Stomach smooth muscle (tissue), 2 donors: ENCODE measurements at regions not wholly inside any gene's neighbourhood (a gene's known extent, or its start where the extent isn't known, plus 50 kb on each side); places are given as distances from the start of the nearest gene placed in this dataset.
"Not testable (repeated sequence)": the region's sequence is repeated elsewhere in the genome, so short reads cannot be mapped to it uniquely, and the experiment has no call there.

Source experiments
- H3K27ac ChIP-seq: one replicate; pipeline ENCODE4 v1.7.0; 2013; ENCODE audit warnings: mild to moderate bottlenecking, low read length, inconsistent platforms
- H3K27me3 ChIP-seq, 2 donors: one replicate each; pipeline ENCODE4 v1.7.0; 2013; ENCODE audit warnings: low read length in 2 of 2; ENCODE audit not compliant: insufficient read depth in 2 of 2, control insufficient read depth in 1 of 2
- H3K36me3 ChIP-seq, 2 donors: one replicate each; pipeline ENCODE4 v1.7.0; 2013; ENCODE audit warnings: low read length in 2 of 2; ENCODE audit not compliant: control insufficient read depth in 2 of 2, insufficient read depth in 2 of 2
- H3K4me1 ChIP-seq: one replicate; pipeline ENCODE4 v1.7.0; 2013; ENCODE audit warnings: low read length; ENCODE audit not compliant: control insufficient read depth, insufficient read depth
- H3K4me3 ChIP-seq, 2 donors: one replicate each; pipeline ENCODE4 v1.7.0; 2013; ENCODE audit warnings: low read length in 2 of 2
- H3K9ac ChIP-seq, 2 donors: one replicate each; pipeline ENCODE4 v1.7.0; 2013; ENCODE audit warnings: low read length in 2 of 2, mild to moderate bottlenecking in 1 of 2
- H3K9me3 ChIP-seq, 2 donors: one replicate each; pipeline ENCODE4 v1.7.0; 2013; ENCODE audit warnings: low read length in 2 of 2; ENCODE audit not compliant: control insufficient read depth in 2 of 2
- donor health status: healthy.
- donor health status: Pancreatic carcinoma.

- Histone ChIP-seq H3K36me3 (no peaks in the 10 kb centered on the region), H3K27me3 (no peaks in the 10 kb centered on the region), H3K27ac (no peak overlapping the region), H3K4me3 (no peak overlapping the region), H3K9ac (no peak overlapping the region), H3K4me1 (no peaks in the 10 kb centered on the region), H3K9me3 (no peaks in the 10 kb centered on the region)
Observed at GRCh38 chr3:26460985-26461384, 161.6 kb upstream of the LRRC3B start.

GRCh38 chr3:26472345-26472744 lies 150.2 kb upstream of the LRRC3B start:
- Histone ChIP-seq H3K36me3 (no peaks in the 10 kb centered on the region), H3K9me3 (no peaks in the 10 kb centered on the region), H3K27me3 (no peaks in the 10 kb centered on the region), H3K27ac (no peak overlapping the region), H3K9ac (no peak overlapping the region), H3K4me3 (no peak overlapping the region), H3K4me1 (no peaks in the 10 kb centered on the region)

- Histone ChIP-seq H3K27me3 (no peaks in the 10 kb centered on the region), H3K4me1 (no peaks in the 10 kb centered on the region), H3K4me3 (no peak overlapping the region), H3K36me3 (no peaks in the 10 kb centered on the region), H3K9me3 (no peaks in the 10 kb centered on the region), H3K9ac (no peak overlapping the region), H3K27ac (no peak overlapping the region)
Observed at GRCh38 chr3:26474706-26475105, 147.9 kb upstream of the LRRC3B start.

GRCh38 chr3:26480377-26480776 lies 142.2 kb upstream of the LRRC3B start:
- no peaks in the 10 kb centered on the region for H3K9me3 ChIP-seq
- H3K27me3 ChIP-seq = no peaks in the 10 kb centered on the region
- H3K9ac ChIP-seq = no peak overlapping the region
- no peak overlapping the region for H3K27ac ChIP-seq
- H3K36me3 ChIP-seq = no peaks in the 10 kb centered on the region
- H3K4me3 ChIP-seq = no peak overlapping the region
- no peaks in the 10 kb centered on the region for H3K4me1 ChIP-seq

GRCh38 chr3:26484140-26484539 lies 138.4 kb upstream of the LRRC3B start:
- Histone ChIP-seq H3K9me3 (no peaks in the 10 kb centered on the region), H3K9ac (no peak overlapping the region), H3K36me3 (no peaks in the 10 kb centered on the region), H3K4me1 (no peaks in the 10 kb centered on the region), H3K4me3 (no peak overlapping the region), H3K27ac (no peak overlapping the region), H3K27me3 (no peaks in the 10 kb centered on the region)

- Histone ChIP-seq H3K4me1 (no peaks in the 10 kb centered on the region), H3K27me3 (no peaks in the 10 kb centered on the region), H3K9ac (no peak overlapping the region), H3K9me3 (peaks cover 0 to 3% of the 10 kb centered on the region in 2 donors), H3K4me3 (no peak overlapping the region), H3K36me3 (no peaks in the 10 kb centered on the region), H3K27ac (no peak overlapping the region)
Observed at GRCh38 chr3:26498271-26498670, 124.3 kb upstream of the LRRC3B start.

GRCh38 chr3:26505399-26505798 lies 117.2 kb upstream of the LRRC3B start:
- H3K27ac ChIP-seq = no peak overlapping the region
- no peaks in the 10 kb centered on the region for H3K4me1 ChIP-seq
- no peaks in the 10 kb centered on the region for H3K27me3 ChIP-seq
- peaks cover 0 to 3% of the 10 kb centered on the region in 2 donors for H3K9me3 ChIP-seq
- H3K9ac ChIP-seq = no peak overlapping the region
- H3K4me3 ChIP-seq = no peak overlapping the region
- no peaks in the 10 kb centered on the region for H3K36me3 ChIP-seq

- H3K4me1 ChIP-seq, H3K27ac ChIP-seq, H3K9ac ChIP-seq, H3K36me3 ChIP-seq, H3K9me3 ChIP-seq, H3K4me3 ChIP-seq, H3K27me3 ChIP-seq: not testable (repeated sequence)
Observed at GRCh38 chr3:26514445-26515029, 108.0 kb upstream of the LRRC3B start.

- H3K9me3 ChIP-seq = no peaks in the 10 kb centered on the region
- H3K27ac ChIP-seq = no peak overlapping the region
- no peaks in the 10 kb centered on the region for H3K4me1 ChIP-seq
- no peaks in the 10 kb centered on the region for H3K36me3 ChIP-seq
- H3K27me3 ChIP-seq = no peaks in the 10 kb centered on the region
- H3K4me3 ChIP-seq = no peak overlapping the region
- H3K9ac ChIP-seq = no peak overlapping the region
Observed at GRCh38 chr3:26515351-26515750, 107.2 kb upstream of the LRRC3B start.

GRCh38 chr3:26521261-26521660 lies 101.3 kb upstream of the LRRC3B start:
- no peaks in the 10 kb centered on the region for H3K27me3 ChIP-seq
- H3K9ac ChIP-seq = no peak overlapping the region
- H3K4me3 ChIP-seq = no peak overlapping the region
- no peaks in the 10 kb centered on the region for H3K36me3 ChIP-seq
- H3K27ac ChIP-seq = no peak overlapping the region
- H3K9me3 ChIP-seq = no peaks in the 10 kb centered on the region
- no peaks in the 10 kb centered on the region for H3K4me1 ChIP-seq

GRCh38 chr3:26522919-26523318 lies 99.7 kb upstream of the LRRC3B start:
- no peaks in the 10 kb centered on the region for H3K4me1 ChIP-seq
- H3K27me3 ChIP-seq = no peaks in the 10 kb centered on the region
- H3K9me3 ChIP-seq = no peaks in the 10 kb centered on the region
- H3K9ac ChIP-seq = no peak overlapping the region
- H3K36me3 ChIP-seq = no peaks in the 10 kb centered on the region
- H3K27ac ChIP-seq = no peak overlapping the region
- H3K4me3 ChIP-seq = no peak overlapping the region
